ENCODE measurements at regions not wholly inside any gene's neighbourhood (a gene's known extent, or its start where the extent isn't known, plus 50 kb on each side); places are given as distances from the start of the nearest gene placed in this dataset.
"Not testable (repeated sequence)": the region's sequence is repeated elsewhere in the genome, so short reads cannot be mapped to it uniquely, and the experiment has no call there.

GRCh38 chr1:187615853-187616735 is 787.3 kb downstream of the PLA2G4A start:
- H3K27ac Mint-ChIP-seq; DNase-seq; H3K27me3 Mint-ChIP-seq (ENCODE audit: low read depth); H3K36me3 Mint-ChIP-seq (ENCODE audit: low read depth); CTCF ChIA-PET; H3K4me3 Mint-ChIP-seq; H3K4me1 Mint-ChIP-seq (ENCODE audit: low read depth); ATAC-seq; POLR2A ChIA-PET: not testable (repeated sequence)
- H3K9me3 Mint-ChIP-seq (ENCODE audit: insufficient read depth): peaks cover 12% of the 10 kb centered on the region

- ATAC-seq: not testable (repeated sequence)
Measured at GRCh38 chr1:187616830-187617229, 788.1 kb downstream of the PLA2G4A start.

GRCh38 chr1:187617776-187618175 is 789.0 kb downstream of the PLA2G4A start:
- DNase-seq: no peak
- Mint-ChIP-seq H3K27ac (no peak overlapping the region), H3K4me1 (ENCODE audit: low read depth) (no peaks in the 10 kb centered on the region), H3K4me3 (no peak overlapping the region), H3K36me3 (ENCODE audit: low read depth) (no peaks in the 10 kb centered on the region), H3K27me3 (ENCODE audit: low read depth) (no peaks in the 10 kb centered on the region), H3K9me3 (ENCODE audit: insufficient read depth) (peaks cover 12% of the 10 kb centered on the region)
- ChIA-PET CTCF (no interaction called here), POLR2A (no interaction called here)
- ATAC-seq: no peak

More at GRCh38 chr1:187616830-187617229, 788.1 kb downstream of the PLA2G4A start:
- CTCF ChIA-PET; H3K27me3 Mint-ChIP-seq (ENCODE audit: low read depth); H3K4me1 Mint-ChIP-seq (ENCODE audit: low read depth); DNase-seq; H3K4me3 Mint-ChIP-seq; H3K27ac Mint-ChIP-seq; H3K36me3 Mint-ChIP-seq (ENCODE audit: low read depth); POLR2A ChIA-PET: not testable (repeated sequence)
- H3K9me3 Mint-ChIP-seq (ENCODE audit: insufficient read depth): peaks cover 12% of the 10 kb centered on the region

GRCh38 chr1:187619175-187619574 is 790.4 kb downstream of the PLA2G4A start:
- POLR2A ChIA-PET: no interaction called here

GRCh38 chr1:187621951-187622350 is 793.2 kb downstream of the PLA2G4A start:
- ATAC-seq: no peak
- CTCF ChIA-PET: no interaction called here
- POLR2A ChIA-PET: no interaction called here
- Mint-ChIP-seq H3K9me3 (ENCODE audit: insufficient read depth) (peaks cover 12% of the 10 kb centered on the region), H3K4me1 (ENCODE audit: low read depth) (no peaks in the 10 kb centered on the region), H3K36me3 (ENCODE audit: low read depth) (no peaks in the 10 kb centered on the region), H3K27me3 (ENCODE audit: low read depth) (no peaks in the 10 kb centered on the region), H3K27ac (no peak overlapping the region), H3K4me3 (no peak overlapping the region)
- DNase-seq: no peak

More at GRCh38 chr1:187619175-187619574, 790.4 kb downstream of the PLA2G4A start:
- H3K9me3 Mint-ChIP-seq (ENCODE audit: insufficient read depth): peaks cover 12% of the 10 kb centered on the region
- CTCF ChIA-PET: no interaction called here
- H3K27me3 Mint-ChIP-seq (ENCODE audit: low read depth): no peaks in the 10 kb centered on the region
- DNase-seq (no peak), ATAC-seq (no peak)
- no peaks in the 10 kb centered on the region for H3K4me1 Mint-ChIP-seq (ENCODE audit: low read depth)
- H3K36me3 Mint-ChIP-seq (ENCODE audit: low read depth): no peaks in the 10 kb centered on the region
- no peak overlapping the region for H3K27ac Mint-ChIP-seq
- no peak overlapping the region for H3K4me3 Mint-ChIP-seq

- Mint-ChIP-seq H3K27ac (no peak overlapping the region), H3K36me3 (ENCODE audit: low read depth) (no peaks in the 10 kb centered on the region), H3K27me3 (ENCODE audit: low read depth) (no peaks in the 10 kb centered on the region)
Measured at GRCh38 chr1:187622545-187622944, 793.8 kb downstream of the PLA2G4A start.

GRCh38 chr1:187624812-187625545 is 796.2 kb downstream of the PLA2G4A start:
- Mint-ChIP-seq H3K9me3 (ENCODE audit: insufficient read depth) (no peaks in the 10 kb centered on the region), H3K27me3 (ENCODE audit: low read depth) (no peaks in the 10 kb centered on the region), H3K36me3 (ENCODE audit: low read depth) (no peaks in the 10 kb centered on the region), H3K4me1 (ENCODE audit: low read depth) (no peaks in the 10 kb centered on the region), H3K27ac (no peak overlapping the region), H3K4me3 (no peak overlapping the region)
- DNase-seq: no peak
- CTCF ChIA-PET: no interaction called here
- no peak for ATAC-seq
- POLR2A ChIA-PET: no interaction called here

More at GRCh38 chr1:187622545-187622944, 793.8 kb downstream of the PLA2G4A start:
- Mint-ChIP-seq H3K4me3 (no peak overlapping the region), H3K9me3 (ENCODE audit: insufficient read depth) (peaks cover 12% of the 10 kb centered on the region), H3K4me1 (ENCODE audit: low read depth) (no peaks in the 10 kb centered on the region)
- POLR2A ChIA-PET: no interaction called here
- ATAC-seq: no peak
- CTCF ChIA-PET: no interaction called here
- no peak for DNase-seq

GRCh38 chr1:187626056-187626455 is 797.3 kb downstream of the PLA2G4A start:
- ATAC-seq: no peak
- no peak for DNase-seq
- H3K4me3 Mint-ChIP-seq: no peak overlapping the region
- peaks cover 4% of the 10 kb centered on the region for H3K9me3 Mint-ChIP-seq (ENCODE audit: insufficient read depth)
- H3K27ac Mint-ChIP-seq: no peak overlapping the region
- H3K27me3 Mint-ChIP-seq (ENCODE audit: low read depth): no peaks in the 10 kb centered on the region
- ChIA-PET POLR2A (no interaction called here), CTCF (no interaction called here)
- H3K36me3 Mint-ChIP-seq (ENCODE audit: low read depth): no peaks in the 10 kb centered on the region
- no peaks in the 10 kb centered on the region for H3K4me1 Mint-ChIP-seq (ENCODE audit: low read depth)

GRCh38 chr1:187627516-187627915 is 798.8 kb downstream of the PLA2G4A start:
- no peaks in the 10 kb centered on the region for H3K36me3 Mint-ChIP-seq (ENCODE audit: low read depth)
- ChIA-PET POLR2A (no interaction called here), CTCF (no interaction called here)
- no peak overlapping the region for H3K27ac Mint-ChIP-seq
- ATAC-seq (no peak), DNase-seq (no peak)
- peaks cover 6% of the 10 kb centered on the region for H3K9me3 Mint-ChIP-seq (ENCODE audit: insufficient read depth)
- no peaks in the 10 kb centered on the region for H3K4me1 Mint-ChIP-seq (ENCODE audit: low read depth)
- H3K4me3 Mint-ChIP-seq: no peak overlapping the region
- no peaks in the 10 kb centered on the region for H3K27me3 Mint-ChIP-seq (ENCODE audit: low read depth)

GRCh38 chr1:187629075-187629474 is 800.3 kb downstream of the PLA2G4A start:
- ATAC-seq: no peak
- no peak overlapping the region for H3K4me3 Mint-ChIP-seq
- no peak for DNase-seq
- no peaks in the 10 kb centered on the region for H3K36me3 Mint-ChIP-seq (ENCODE audit: low read depth)
- H3K27me3 Mint-ChIP-seq (ENCODE audit: low read depth): no peaks in the 10 kb centered on the region
- H3K27ac Mint-ChIP-seq: no peak overlapping the region
- ChIA-PET POLR2A (no interaction called here), CTCF (no interaction called here)
- H3K9me3 Mint-ChIP-seq (ENCODE audit: insufficient read depth): peaks cover 6% of the 10 kb centered on the region
- H3K4me1 Mint-ChIP-seq (ENCODE audit: low read depth): no peaks in the 10 kb centered on the region

- no peak for DNase-seq
- Mint-ChIP-seq H3K36me3 (ENCODE audit: low read depth) (no peaks in the 10 kb centered on the region), H3K4me1 (ENCODE audit: low read depth) (no peaks in the 10 kb centered on the region), H3K9me3 (ENCODE audit: insufficient read depth) (peaks cover 6% of the 10 kb centered on the region), H3K27me3 (ENCODE audit: low read depth) (no peaks in the 10 kb centered on the region), H3K4me3 (no peak overlapping the region), H3K27ac (no peak overlapping the region)
- CTCF ChIA-PET: no interaction called here
- POLR2A ChIA-PET: no interaction called here
- ATAC-seq: no peak
Measured at GRCh38 chr1:187630653-187631380, 802.1 kb downstream of the PLA2G4A start.

GRCh38 chr1:187631381-187631675 is 802.6 kb downstream of the PLA2G4A start:
- no peaks in the 10 kb centered on the region for H3K36me3 Mint-ChIP-seq (ENCODE audit: low read depth)
- ChIA-PET POLR2A (no interaction called here), CTCF (no interaction called here)
- ATAC-seq (no peak), DNase-seq (no peak)
- no peaks in the 10 kb centered on the region for H3K27me3 Mint-ChIP-seq (ENCODE audit: low read depth)
- no peak overlapping the region for H3K27ac Mint-ChIP-seq
- H3K9me3 Mint-ChIP-seq (ENCODE audit: insufficient read depth): peaks cover 8% of the 10 kb centered on the region
- H3K4me1 Mint-ChIP-seq (ENCODE audit: low read depth): no peaks in the 10 kb centered on the region
- no peak overlapping the region for H3K4me3 Mint-ChIP-seq
